ENCODE measurements at regions not wholly inside any gene's neighbourhood (a gene's known extent, or its start where the extent isn't known, plus 50 kb on each side); places are given as distances from the start of the nearest gene placed in this dataset.

- TF ChIP-seq, protein P1, sequence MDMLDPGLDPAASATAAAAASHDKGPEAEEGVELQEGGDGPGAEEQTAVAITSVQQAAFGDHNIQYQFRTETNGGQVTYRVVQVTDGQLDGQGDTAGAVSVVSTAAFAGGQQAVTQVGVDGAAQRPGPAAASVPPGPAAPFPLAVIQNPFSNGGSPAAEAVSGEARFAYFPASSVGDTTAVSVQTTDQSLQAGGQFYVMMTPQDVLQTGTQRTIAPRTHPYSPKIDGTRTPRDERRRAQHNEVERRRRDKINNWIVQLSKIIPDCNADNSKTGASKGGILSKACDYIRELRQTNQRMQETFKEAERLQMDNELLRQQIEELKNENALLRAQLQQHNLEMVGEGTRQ (CRISPR knock-in tag; IDR thresholded peaks at IDR 0.05): no peak
- no peak for TF ChIP-seq CTCF (IDR thresholded peaks at IDR 0.05)
- no peak for TF ChIP-seq FOXJ3 (CRISPR knock-in tag; IDR thresholded peaks at IDR 0.05; ENCODE audit: borderline replicate concordance)
- no peak for TF ChIP-seq ZBTB21 (CRISPR knock-in tag; IDR thresholded peaks at IDR 0.05; ENCODE audit: borderline replicate concordance)
These were observed 355.3 kb downstream of the INSIG2 start for GRCh38 chr2:118443596-118443995.

All from WTC11 (cell line).